Neural progenitor cell (in vitro differentiated cells): ENCODE measurements at regions not wholly inside any gene's neighbourhood (a gene's known extent, or its start where the extent isn't known, plus 50 kb on each side); places are given as distances from the start of the nearest gene placed in this dataset.

Source experiments
- CTCF ChIP-seq: fragments of 200-600 bp; sonication (generic); IDR thresholded peaks from 2 replicates; pipeline ENCODE4 v1.5.1; 2017; ENCODE audit warnings: antibody characterized with exemption, mild to moderate bottlenecking
- EZH2 ChIP-seq: fragments of 200-600 bp; sonication (generic); IDR thresholded peaks from 2 replicates; pipeline ENCODE4 v1.6.1; 2017; ENCODE audit warnings: antibody characterized with exemption, mild to moderate bottlenecking, moderate library complexity

GRCh38 chr15:97866959-97867358, 93.5 kb upstream of the ARRDC4 start:
- no peak for TF ChIP-seq CTCF
- TF ChIP-seq EZH2 = no peak
